ENCODE measurements at regions not wholly inside any gene's neighbourhood (a gene's known extent, or its start where the extent isn't known, plus 50 kb on each side); places are given as distances from the start of the nearest gene placed in this dataset.

DNA sequence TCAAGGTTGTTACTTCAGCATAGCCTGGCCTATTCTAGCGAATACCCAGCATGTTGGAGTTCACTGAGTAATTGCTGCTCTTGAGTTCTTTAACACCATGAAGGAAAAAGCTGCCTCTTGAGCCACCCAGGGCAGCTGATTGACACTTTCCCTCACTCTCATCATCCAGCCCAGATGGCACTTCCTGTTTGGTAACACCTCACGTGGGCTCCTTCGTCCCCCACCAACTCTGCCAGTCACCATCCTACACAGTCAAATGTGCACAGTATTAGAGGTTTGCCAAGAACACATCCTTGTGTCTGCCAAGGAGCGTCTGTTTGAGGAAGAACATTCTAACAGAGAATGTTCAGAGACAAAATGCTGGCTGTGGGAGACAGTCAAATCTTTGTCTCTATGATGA, 266.3 kb downstream of the RPLP1 start:
- no peak for DNase-seq (ENCODE audit: low read depth)

DNA sequence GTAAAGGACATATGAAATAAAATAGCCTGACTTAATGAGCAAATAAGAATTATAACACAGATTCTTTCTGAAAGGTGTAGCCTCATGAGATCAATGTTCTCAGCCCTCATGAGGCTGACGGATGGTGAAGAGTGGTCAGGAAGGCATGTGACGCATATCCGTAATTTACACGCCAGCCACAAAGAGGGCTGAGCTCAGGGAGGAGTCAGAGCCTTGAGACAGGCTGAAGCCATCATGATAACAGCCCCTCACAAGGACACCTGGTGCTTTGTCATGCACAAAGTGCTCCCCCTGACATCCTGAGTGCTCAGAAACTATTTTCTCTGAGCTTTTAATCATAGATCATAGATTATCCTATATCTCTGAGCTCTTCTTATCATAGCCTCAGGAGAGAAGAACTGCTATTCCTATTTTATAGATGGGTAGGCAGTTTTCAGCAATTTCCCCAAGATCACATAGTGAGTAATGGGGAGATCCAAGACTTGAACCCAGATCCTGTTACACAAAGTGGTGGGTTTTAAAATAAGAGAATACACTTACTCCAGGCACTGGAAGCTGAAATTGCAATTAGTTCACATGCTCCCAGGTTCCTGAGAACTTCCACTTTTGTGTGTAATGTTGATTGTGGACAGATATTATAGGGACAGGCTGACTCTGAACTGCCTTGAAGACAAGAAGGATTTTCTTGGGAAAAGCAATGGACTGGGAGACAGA, 267.1 kb downstream of the RPLP1 start:
- no peak for DNase-seq (ENCODE audit: low read depth)

DNA sequence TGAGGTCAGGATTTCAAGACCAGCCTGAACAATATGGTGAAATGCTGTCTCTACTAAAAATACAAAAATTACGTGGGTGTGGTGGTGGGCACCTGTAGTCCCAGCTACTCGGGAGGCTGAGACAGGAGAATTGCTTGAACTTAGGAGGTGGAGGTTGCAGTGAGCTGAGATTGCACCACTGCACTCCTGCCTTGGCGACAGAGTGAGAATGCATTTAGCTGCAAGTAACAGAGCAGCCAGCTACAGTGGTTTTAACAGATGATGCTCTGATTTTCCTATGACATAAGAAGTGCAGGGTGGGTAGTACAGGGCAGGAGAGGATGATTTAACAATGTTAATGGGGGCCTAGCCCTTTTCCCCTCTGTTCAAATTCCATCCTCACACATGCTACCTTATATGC, 267.9 kb downstream of the RPLP1 start:
- no peak for DNase-seq (ENCODE audit: low read depth)

DNA sequence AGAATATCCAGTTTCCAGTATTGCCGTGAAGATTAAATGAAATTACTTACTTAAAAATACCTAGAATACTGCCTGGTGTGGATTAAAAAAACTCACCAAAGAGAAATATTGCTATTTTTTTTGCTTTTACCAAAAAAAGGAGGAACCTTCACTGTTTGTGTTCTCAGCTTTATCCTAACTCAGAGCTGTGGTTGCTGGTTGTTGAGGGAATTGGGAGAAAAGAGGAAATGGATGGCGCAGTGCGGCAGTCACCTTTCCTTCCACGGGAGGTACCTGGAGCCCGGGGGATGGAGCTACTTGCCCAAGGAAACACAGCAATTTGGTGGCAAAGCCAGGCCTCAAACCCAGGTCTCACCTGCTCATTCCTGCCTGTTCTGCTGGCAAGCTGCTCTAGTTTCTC, 270.3 kb downstream of the RPLP1 start:
- no peak for DNase-seq (ENCODE audit: low read depth)

DNA sequence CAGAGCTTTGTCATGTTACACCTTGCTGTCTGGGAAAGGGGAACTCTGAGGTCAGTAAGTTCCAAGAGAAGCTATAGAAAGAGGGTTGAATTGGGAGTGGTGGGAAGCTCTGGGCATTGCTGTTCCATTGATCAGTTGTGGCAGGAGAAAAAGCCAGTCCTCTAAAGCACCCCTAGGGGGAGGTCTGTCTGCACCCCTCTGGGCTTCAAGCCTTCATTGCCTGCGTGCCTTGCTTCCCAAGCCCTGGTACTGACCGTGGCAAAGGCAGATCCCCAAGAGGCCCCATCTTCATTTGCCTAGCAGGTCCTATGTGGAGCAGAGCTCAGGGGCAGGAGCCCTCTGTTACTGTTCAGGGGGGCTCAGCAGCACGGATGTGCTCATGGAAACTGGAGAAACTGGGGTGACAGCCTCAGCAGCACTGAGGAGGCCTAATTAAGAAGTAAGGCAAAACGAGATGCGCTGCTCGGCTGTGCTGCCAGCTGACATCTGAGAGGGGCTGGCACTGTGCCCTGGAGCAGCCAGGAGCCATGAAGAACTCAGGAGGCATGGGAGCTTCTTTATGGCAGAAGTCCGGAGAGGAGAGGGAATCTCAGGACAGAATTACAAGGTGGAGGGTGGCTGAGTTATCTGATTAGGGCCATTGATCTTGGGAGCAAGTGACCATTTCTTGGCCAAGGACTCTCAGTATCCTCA, 270.9 kb downstream of the RPLP1 start:
- no peak for DNase-seq (ENCODE audit: low read depth)

DNA sequence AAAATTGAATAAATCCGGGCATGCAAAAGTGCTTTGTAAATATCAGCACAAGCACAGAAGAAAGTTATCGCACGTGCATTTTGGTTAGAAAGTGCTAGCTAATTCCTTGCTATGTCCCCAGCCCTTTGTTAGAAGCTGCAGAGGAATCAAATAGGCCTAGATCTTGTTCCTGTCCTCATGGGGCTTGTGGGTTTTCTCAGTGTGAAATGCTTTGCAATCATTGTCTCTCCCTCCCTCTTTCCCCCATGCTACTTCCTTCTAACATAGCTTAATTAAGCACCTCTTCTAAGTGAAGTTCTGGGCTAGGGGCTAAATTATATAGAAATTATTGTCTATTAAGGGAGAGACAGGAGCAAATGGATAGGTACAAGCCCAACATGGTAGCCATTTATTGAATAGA, 271.7 kb downstream of the RPLP1 start:
- DNase-seq (ENCODE audit: low read depth): no peak

DNA sequence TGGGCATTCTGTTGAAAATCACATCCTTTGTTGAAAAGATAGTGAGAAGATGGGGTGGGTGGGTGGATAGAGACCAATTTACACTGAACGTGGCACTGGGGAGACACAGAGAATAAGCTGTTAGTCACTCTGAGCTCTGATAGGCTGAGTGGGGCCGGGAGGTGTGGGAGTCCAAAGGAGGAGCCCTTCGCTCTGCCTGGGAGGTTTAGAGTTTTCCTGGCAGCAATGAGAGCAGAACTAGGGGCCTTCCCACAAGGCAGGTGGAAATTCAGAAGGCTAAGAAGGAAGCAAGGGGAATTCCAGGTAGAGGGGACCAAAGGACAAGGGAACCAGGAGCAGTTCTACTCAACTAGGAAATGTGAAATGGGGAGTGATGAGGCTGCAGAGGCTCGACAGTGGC, 272.7 kb downstream of the RPLP1 start:
- no peak for DNase-seq (ENCODE audit: low read depth)

DNA sequence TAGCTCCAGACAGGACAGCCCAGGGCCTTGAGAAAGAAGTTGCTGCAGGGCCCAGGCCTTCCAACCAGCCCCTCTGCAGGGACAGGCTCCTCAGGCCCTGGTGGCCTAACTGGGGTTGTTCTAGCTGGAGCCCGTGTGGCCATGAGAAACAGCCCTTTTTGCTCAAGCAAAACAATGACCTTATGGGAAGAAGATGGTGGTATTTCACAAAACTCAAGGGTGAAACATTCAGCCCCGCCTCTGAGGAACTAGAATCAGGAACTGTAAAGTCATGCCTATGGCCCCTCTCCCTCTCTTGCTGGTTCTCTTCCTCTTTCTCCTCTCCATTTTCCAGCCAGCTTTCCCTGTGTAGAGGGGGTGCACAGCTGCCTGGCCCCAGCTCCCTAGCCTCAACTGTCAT, 273.3 kb downstream of the RPLP1 start:
- no peak for DNase-seq (ENCODE audit: low read depth)

DNA sequence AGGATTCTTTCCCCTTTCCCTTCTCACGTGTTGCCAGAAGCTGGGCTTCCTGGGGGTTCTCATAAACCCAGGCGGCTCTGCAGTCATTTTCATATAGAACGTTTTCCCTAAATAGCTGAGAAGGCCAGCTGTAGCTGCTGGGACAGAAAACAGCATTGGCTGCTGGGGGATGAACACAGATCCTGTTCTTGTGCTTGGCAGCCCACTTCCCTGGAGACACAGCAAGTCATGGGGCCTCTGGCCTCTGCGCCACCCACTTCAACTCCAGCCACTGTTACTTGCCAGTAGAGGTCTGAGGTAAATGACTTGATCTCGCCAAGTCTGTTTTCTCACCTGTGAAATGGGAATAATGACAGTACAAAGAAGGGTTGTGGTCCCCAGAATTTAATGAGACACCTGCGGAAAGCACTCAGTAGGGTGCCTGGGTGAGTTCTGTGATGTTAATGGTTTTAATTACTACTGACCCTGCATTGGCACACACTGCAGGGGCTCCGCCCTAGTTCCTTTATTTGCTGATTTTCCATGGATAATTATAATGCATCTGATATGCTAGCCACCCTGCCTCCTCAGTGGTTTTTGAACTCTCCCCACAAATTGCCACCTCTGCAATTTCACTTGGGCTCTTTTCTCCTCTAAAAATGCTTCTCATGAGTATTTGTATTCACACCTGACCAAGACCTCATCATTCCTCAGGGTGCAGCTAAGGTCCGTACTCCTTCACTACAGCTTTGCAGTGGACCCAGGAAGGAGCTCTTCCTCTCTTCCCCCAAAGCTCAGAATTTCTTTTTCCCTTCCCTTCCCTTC, 274.7 kb downstream of the RPLP1 start:
- DNase-seq (ENCODE audit: low read depth): no peak

DNA sequence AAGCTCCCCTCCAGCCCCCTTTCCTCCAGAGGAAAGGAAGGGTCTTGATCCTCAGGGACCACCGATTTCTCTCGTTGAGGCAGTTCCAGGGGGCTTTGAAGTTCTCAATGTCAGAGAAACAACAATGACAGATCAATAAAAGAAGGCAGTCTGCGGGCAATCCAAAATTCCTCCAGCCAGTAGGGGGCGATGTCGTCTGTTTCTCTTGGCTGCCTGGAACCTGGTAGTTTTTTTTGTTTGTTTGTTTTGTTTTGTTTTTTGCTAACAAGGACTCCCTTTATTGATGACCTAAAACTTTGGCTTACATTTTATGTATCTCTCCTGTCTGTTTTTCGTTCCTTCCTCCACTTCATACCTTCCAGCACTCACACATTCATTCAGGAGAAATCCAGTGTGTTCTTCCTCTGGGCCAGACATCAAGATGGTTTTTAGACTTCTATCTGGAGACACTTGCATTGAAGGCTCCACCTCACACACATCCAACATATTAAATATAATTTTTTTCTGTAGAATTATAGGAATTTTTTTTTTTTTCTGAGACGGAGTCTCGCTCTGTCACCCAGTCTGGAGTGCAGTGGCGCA, 276.6 kb downstream of the RPLP1 start:
- peak; percentile 22 for DNase-seq (ENCODE audit: low read depth)

DNA sequence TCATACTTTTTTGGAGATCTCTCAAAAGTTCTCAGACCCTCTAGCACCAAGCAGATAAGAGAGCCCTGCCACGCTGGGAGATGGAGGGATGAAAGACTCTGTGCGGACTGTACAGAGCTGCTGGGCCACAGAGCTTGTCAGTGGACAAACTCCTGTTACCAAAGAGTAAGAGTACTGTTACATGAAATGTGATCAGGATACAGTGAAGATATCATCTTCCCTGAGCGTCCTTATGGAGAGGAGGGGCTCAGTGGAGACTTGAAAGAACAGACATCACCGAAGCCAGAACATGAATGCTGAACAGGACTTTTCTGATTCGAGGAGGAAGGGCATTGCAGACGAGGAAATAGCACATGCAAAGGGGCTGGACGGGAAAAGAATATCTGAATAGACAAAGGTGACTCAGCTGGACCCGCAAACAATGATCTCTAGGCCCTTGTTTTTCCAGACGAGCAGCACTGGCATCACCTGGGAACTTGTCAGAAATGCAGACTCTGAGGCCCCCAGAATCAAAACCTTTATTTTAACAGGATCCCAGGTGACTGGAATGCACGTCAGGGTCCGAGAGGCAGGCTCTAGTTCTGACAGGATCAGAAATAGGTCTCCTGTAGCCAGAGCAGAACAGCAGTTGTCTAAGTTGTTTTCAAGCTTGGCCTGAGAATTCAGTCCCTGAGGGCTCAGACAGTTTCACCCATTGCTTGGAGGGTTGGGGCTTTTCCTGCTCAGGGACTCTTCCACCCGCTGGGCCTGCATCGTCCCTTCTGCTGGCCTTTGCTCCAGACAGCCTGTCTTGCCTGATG, 277.9 kb downstream of the RPLP1 start:
- no peak for DNase-seq (ENCODE audit: low read depth)

DNA sequence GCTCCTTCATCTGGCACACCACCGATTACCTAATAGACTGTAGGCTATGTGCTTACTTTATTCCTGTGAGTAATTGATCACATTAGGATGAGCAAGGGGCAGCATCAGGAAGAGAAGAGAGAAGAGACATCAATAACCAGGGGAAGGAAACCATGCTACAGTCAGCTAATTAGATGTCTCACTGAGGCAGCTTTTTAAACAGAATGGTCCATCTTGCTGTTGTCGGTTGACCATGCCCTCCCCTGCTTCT, 278.4 kb downstream of the RPLP1 start:
- no peak for DNase-seq (ENCODE audit: low read depth)

DNA sequence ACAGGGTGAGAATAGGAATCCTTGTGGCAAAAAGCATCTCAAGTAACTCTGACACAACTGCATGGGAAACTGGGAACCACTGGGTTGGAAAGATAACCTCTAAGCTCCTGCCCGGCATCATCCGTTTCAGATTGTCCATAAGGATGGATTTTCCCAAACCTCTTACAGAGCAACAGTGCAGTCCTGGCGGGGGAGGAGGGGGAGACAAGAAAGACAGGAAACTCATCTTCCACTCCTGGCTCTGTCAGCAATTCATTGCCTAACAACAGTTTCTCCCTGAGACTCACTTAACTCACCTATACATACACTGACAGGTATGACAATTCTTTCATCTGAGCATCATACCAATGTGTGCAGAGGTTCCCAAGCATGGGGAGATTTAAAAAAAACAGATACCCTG, 279.0 kb downstream of the RPLP1 start:
- no peak for DNase-seq (ENCODE audit: low read depth)

DNA sequence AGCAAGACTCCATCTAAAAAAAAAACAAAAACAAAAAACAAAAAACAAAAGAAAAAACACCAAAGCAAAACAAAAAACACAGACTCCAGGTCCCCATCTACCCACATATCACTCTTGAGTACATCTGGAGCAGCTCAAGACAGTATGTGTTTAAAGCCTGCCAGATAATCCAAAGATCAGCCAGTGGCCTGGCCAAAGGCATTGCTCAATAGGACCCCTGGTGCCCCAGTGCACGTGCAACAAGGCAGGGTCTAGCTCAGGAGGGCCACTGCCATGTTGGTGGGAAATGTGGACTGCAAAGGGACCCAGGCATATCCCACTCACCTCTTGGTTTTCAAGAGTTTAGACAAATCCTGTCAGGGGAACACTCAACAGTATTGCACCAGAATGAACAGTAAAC, 279.5 kb downstream of the RPLP1 start:
- no peak for DNase-seq (ENCODE audit: low read depth)

DNA sequence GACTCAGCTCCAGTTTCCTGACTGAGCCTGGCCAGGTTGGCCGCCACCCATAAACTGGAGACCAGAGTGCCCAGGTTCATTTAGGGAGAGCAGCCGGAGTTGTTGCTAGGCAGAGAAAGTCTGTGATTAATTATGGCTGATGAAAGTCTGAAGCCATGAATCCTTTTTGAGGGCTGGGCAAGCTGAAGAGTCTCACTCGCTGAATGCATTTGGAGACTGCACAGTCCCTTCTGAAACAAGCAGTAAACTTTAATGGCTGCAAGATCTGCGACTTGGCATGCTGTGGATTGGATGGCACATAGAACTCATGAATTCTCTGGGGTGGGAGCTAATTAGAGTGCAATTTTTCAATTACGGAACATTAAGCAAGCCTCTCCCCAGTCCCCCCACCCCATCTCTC, 282.1 kb downstream of the RPLP1 start:
- DNase-seq (ENCODE audit: low read depth): no peak

DNA sequence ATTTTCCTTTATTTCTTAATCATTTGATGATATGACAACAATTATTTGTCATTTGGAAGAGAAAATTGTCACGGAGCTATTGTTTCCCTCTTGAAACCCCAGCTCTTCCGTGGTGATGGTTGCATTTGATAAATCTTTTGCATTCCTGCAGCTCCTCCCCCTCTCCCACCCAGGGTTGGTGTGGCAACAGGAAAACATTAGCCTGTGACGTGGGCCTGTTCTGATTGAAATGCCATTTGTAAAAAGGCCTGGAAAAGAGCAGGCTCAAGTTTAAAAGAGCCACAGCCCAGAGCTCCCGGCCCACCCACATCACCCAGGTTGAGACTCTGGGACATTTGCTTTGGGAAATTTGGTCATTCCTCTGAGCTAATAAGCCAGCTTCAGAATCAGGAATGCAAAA, 282.5 kb downstream of the RPLP1 start:
- no peak for DNase-seq (ENCODE audit: low read depth)

DNA sequence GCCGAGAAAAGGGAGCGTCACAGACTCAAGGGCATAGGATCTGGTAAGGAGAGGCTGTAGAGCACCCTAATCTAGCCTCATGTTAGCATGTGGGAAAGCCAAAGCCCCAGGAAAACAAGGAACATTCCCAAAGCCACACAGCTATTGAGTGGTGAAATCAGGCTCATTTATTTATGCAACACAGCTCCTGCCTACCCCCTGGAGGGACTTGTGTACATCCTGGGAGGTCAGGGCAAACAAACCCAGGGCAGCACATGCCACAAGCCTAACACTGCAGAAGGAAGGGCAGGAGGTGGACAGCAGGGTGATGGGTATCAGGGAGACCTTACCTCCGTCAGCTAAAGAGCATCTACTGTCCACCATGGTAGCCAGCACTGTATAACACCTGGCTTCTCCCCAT, 283.5 kb downstream of the RPLP1 start:
- DNase-seq (ENCODE audit: low read depth): no peak

DNA sequence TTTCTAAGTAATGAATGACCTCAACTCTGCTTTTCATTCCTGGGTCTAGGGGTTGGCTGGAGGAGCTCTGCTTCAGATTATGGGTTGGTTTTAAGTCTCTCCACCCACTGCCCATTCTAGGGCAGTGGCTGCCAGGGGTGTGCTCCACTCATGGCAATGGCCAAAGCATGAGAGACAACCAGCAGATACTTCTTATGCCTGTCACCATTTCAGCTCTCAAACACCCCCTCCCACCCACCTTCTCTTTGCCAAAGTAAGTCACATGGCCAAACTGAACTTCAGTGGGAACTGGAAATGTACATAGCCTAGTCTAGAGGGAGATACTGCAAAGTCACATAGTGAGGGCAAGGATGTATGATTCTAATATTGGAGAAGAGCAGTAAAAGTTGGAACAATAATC, 285.3 kb downstream of the RPLP1 start:
- no peak for DNase-seq (ENCODE audit: low read depth)

DNA sequence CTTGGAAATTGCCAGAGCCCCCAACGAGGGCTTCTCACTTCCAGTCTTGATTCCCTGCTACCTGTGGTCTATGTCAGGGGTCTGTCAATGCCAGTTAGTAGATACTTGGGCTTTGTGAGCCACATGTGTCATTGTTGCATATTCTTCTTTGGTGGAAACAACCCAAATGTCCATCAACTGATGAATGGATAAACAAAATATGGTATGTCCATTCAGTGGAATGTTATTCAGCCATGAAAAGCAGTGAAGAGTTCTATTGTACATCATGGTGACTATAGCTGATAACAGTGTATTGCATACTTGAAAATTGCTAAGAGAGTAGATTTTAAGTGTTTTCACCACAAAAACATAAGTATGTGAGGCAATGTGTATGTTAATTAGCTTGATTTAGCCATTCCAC, 288.1 kb downstream of the RPLP1 start:
- no peak for DNase-seq (ENCODE audit: low read depth)

DNA sequence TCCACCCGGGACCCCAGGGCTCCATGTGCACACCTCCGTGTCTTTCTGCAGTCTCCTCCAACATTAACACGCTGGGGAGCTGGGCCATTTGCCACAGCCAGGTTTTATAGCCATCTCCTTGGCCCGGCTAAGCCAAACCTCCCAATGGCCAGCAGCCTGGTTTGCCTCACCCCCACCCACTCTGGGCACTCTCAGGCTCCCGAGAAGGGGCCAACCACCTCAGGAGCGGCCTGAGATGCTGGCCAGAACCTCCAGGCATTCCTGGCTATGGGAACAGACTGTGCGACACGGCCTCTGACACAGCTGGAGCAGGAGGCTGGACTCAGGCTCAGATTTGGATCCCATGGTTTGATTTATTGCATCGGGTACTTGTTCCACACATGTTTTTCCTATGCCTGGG, 289.7 kb downstream of the RPLP1 start:
- no peak for DNase-seq (ENCODE audit: low read depth)

DNA sequence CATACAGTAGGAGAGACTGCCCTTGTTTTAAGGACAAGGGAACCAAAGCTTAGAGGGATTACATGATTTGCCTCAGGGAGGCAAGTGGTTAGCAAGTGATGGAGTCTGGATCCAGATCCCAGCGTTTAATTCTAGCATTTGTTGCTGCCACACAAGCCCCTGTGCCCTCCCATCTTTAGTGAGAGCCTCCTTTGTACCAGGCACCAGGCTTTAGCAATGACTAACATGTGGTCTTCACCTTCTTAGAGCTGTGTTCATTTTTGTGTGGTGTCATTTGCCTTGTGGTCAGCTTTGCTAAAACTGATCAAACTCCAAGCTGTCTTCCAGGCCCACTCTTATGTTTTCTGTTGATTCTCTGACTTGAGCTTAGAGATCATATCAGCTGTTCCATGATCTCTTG, 290.5 kb downstream of the RPLP1 start:
- DNase-seq (ENCODE audit: low read depth): no peak

DNA sequence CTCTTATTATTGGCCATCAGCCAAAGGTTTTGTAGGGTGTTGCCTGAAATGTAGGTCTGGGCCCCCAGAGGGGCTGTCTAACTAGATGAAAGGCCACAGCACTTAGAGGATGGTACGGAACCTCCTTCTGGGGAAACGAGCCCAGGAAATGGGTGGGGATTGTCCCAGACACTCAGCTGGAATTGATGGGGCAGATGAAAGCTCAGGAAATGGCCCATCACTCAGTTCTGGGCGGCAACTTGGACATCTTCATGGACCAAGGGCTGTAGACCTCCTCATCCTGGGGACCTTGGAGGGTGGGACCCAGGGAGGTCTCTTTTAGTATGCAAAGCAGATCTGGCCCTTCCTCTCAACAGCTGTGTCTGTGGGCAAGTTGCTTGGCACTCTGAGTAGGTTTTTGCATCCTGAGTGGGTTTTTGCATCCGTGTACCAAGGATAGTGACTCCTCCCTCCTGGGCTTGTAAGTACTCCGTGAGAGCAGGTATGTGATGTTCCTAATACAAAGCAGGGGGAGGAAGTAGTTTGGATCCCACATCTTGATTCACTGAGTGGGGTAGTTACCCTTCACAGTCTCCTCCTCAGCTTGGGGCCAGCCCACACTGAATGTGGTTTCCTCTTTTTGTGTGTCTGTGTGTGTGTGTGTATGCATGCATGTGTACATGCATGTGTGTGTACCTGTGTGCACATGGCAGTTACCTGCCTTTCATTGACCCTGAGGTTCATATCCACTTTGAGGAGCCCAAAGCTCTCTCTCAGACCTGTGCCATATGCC, 292.0 kb downstream of the RPLP1 start:
- no peak for DNase-seq (ENCODE audit: low read depth)

Measured in HS-27A (cell line).